Left ventricle myocardium inferior (tissue), 1 donor: ENCODE measurements at regions not wholly inside any gene's neighbourhood (a gene's known extent, or its start where the extent isn't known, plus 50 kb on each side); places are given as distances from the start of the nearest gene placed in this dataset.

ENCODE experiments used
- DNase-seq: peaks from one replicate; pipeline ENCODE4 v3.0.0-alpha.2; 2020
- H3K27ac ChIP-seq: fragments of 200-600 bp; replicated peaks from 2 replicates; pipeline ENCODE4 v1.8.0; 2021
- H3K27me3 ChIP-seq: fragments of 200-600 bp; 2 replicates; pipeline ENCODE4 v1.8.0; 2021; ENCODE audit warnings: low read depth
- H3K36me3 ChIP-seq: fragments of 200-600 bp; 2 replicates; pipeline ENCODE4 v1.8.0; 2021
- H3K4me1 ChIP-seq: fragments of 200-600 bp; 2 replicates; pipeline ENCODE4 v1.8.0; 2021
- H3K4me3 ChIP-seq: fragments of 200-600 bp; 2 replicates; pipeline ENCODE4 v1.8.0; 2021; ENCODE audit warnings: mild to moderate bottlenecking, moderate library complexity
- H3K9me3 ChIP-seq: fragments of 200-600 bp; replicated peaks from 2 replicates; pipeline ENCODE4 v1.8.0; 2021
- CTCF ChIP-seq: fragments of 200-600 bp; IDR thresholded peaks from 2 replicates; pipeline ENCODE4 v1.8.0; 2021; ENCODE audit warnings: antibody characterized with exemption, mild to moderate bottlenecking, borderline replicate concordance
- intact Hi-C: fragments of 100-400 bp; cut with micrococcal nuclease; formaldehyde crosslinking; loops from one replicate; pipeline ENCODE4 v1.11.0; 2022
- donor health status: DM: no; HTN: yes; CAD: no; lungs with severe emphysema.

GRCh38 chr12:114215746-114216145 lies 190.2 kb downstream of the TBX5 start:
- intact Hi-C loops, result no loop called here
- H3K36me3 ChIP-seq, result no peaks in the 10 kb centered on the region

GRCh38 chr12:114213055-114213581 lies 192.8 kb downstream of the TBX5 start:
- intact Hi-C loops, result no loop called here
- Histone ChIP-seq H3K27me3 (peaks cover 5% of the 10 kb centered on the region), H3K36me3 (no peaks in the 10 kb centered on the region), H3K4me1 (peaks cover 19% of the 10 kb centered on the region), H3K27ac (peak overlapping the region; percentile 60), H3K4me3 (no peak overlapping the region), H3K9me3 (no peaks in the 10 kb centered on the region)
- peak; percentile 27 for DNase-seq
- TF ChIP-seq CTCF, result peak; percentile 56

More at GRCh38 chr12:114215746-114216145, 190.2 kb downstream of the TBX5 start:
- no peak overlapping the region for H3K27ac ChIP-seq
- no peak for DNase-seq
- no peaks in the 10 kb centered on the region for H3K9me3 ChIP-seq
- no peak for TF ChIP-seq CTCF
- H3K4me3 ChIP-seq, result no peak overlapping the region
- peaks cover 12% of the 10 kb centered on the region for H3K27me3 ChIP-seq
- H3K4me1 ChIP-seq, result peaks cover 24% of the 10 kb centered on the region

- Histone ChIP-seq H3K4me3 (no peak overlapping the region), H3K27me3 (peaks cover 5% of the 10 kb centered on the region), H3K36me3 (no peaks in the 10 kb centered on the region), H3K27ac (no peak overlapping the region), H3K9me3 (no peaks in the 10 kb centered on the region), H3K4me1 (peaks cover 19% of the 10 kb centered on the region)
- no peak for DNase-seq
- no peak for TF ChIP-seq CTCF
- intact Hi-C loops, result no loop called here
Measured at GRCh38 chr12:114209861-114210260, 196.1 kb downstream of the TBX5 start.

GRCh38 chr12:114206525-114206924 lies 199.4 kb downstream of the TBX5 start:
- no peak for DNase-seq
- no peaks in the 10 kb centered on the region for H3K9me3 ChIP-seq
- no peaks in the 10 kb centered on the region for H3K36me3 ChIP-seq
- TF ChIP-seq CTCF, result no peak
- H3K27ac ChIP-seq, result no peak overlapping the region
- H3K4me3 ChIP-seq, result no peak overlapping the region
- H3K27me3 ChIP-seq, result peaks cover 20% of the 10 kb centered on the region
- no peaks in the 10 kb centered on the region for H3K4me1 ChIP-seq
- intact Hi-C loops, result no loop called here

- no peak overlapping the region for H3K27ac ChIP-seq
- no peak for DNase-seq
- peaks cover 15% of the 10 kb centered on the region for H3K27me3 ChIP-seq
- no peaks in the 10 kb centered on the region for H3K4me1 ChIP-seq
- no peak overlapping the region for H3K4me3 ChIP-seq
- intact Hi-C loops, result no loop called here
- no peaks in the 10 kb centered on the region for H3K36me3 ChIP-seq
- TF ChIP-seq CTCF, result no peak
- H3K9me3 ChIP-seq, result peaks cover 28% of the 10 kb centered on the region
Measured at GRCh38 chr12:114201794-114202193, 204.2 kb downstream of the TBX5 start.
